ENCODE measurements at regions not wholly inside any gene's neighbourhood (a gene's known extent, or its start where the extent isn't known, plus 50 kb on each side); places are given as distances from the start of the nearest gene placed in this dataset.

DNA sequence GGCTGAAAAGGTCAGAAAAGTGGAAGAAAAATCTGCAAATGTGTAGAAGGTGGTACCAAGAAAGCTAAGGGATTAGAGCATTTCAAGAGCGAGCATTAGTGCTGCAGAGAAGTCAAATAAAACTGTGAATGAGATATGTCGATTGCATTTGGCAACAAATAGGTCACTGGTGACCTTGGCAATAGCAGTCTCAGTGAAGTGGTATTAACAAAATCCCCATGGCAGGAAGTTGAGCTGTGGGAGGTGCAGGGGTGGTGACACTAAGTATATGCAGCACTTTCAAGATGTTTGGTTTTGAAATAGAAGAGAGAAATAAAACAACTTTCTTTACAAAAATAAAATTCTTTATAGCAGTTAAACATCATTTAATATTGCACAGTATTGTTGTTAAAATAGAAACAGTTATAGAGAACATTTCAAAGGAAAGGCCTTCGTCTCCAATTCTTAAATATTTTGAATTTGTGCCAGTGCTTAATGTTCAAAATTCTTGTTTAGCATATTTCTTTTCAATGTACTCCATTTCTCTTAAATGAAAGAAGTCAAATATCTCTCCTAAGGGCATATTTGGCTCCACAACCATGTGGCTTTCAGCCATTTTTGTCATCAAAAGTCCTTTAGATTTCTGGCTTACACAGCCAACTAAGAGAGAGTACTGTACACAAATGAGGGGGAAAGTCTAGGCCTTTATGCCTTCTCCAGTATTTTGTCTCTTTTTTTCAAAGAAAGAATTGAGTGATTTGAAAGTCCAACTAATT is 443.0 kb upstream of the MMADHC start:
- Histone ChIP-seq H2AFZ (ENCODE audit: low read length) (no peak overlapping the region), H3K4me3 (ENCODE audit: low read length) (no peak overlapping the region), H3K27me3 (ENCODE audit: low read length) (no peaks in the 10 kb centered on the region), H3F3A (ENCODE audit: low read length, unreplicated experiment) (peaks cover 1% of the 10 kb centered on the region), H3K36me3 (ENCODE audit: low read depth, low read length) (no peaks in the 10 kb centered on the region), H3K4me1 (ENCODE audit: insufficient read depth, low read length) (peaks cover 34% of the 10 kb centered on the region), H3K27ac (ENCODE audit: low read length) (no peak overlapping the region), H3K4me2 (ENCODE audit: low read length) (no peak overlapping the region), H3K9ac (ENCODE audit: low read length) (no peak overlapping the region), H4K20me1 (ENCODE audit: low read length) (no peaks in the 10 kb centered on the region), H3K9me3 (ENCODE audit: low read length) (no peaks in the 10 kb centered on the region), H3K79me2 (ENCODE audit: low read length) (no peaks in the 10 kb centered on the region), H3K9me2 (replicated peaks; ENCODE audit: low read length) (no peaks in the 10 kb centered on the region)
- BruUV-seq (replicated peaks): no TSS peak
- CTCF ChIA-PET: no interaction called here
- ATAC-seq (no peak), DNase-seq (no peak)
- POLR2A ChIA-PET (ENCODE audit: unreplicated experiment): no interaction called here
- intact Hi-C loops (cut with micrococcal nuclease): no loop called here
- TF ChIP-seq EZH2phosphoT487 (IDR thresholded peaks at IDR 0.05; ENCODE audit: borderline replicate concordance, low read length) (no peak), EZH2 (IDR thresholded peaks at IDR 0.05; ENCODE audit: low read length, unreplicated experiment) (no peak)
- TF ChIP-seq, protein P1, sequence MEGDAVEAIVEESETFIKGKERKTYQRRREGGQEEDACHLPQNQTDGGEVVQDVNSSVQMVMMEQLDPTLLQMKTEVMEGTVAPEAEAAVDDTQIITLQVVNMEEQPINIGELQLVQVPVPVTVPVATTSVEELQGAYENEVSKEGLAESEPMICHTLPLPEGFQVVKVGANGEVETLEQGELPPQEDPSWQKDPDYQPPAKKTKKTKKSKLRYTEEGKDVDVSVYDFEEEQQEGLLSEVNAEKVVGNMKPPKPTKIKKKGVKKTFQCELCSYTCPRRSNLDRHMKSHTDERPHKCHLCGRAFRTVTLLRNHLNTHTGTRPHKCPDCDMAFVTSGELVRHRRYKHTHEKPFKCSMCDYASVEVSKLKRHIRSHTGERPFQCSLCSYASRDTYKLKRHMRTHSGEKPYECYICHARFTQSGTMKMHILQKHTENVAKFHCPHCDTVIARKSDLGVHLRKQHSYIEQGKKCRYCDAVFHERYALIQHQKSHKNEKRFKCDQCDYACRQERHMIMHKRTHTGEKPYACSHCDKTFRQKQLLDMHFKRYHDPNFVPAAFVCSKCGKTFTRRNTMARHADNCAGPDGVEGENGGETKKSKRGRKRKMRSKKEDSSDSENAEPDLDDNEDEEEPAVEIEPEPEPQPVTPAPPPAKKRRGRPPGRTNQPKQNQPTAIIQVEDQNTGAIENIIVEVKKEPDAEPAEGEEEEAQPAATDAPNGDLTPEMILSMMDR (conservative IDR thresholded peaks at IDR 0.05; ENCODE audit: low read depth, low read length): no peak

DNA sequence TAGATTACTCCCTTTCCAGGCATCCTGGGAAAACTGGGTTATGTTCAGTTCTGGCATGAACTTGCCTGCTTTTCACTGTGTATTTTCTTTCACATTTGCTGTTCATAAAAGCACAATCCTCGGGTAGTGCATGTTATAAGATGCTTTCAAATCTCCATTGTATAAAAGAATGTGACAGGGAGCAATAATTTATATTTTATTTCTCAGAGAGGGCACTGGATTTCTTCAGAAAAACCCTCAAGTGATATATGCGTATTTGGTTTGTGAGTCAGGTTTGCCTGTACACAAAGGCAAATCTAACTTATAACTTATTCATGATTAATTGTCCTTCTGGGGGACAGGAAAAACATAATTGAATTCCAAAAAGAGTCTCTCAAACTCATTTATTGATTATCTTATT is 440.7 kb upstream of the MMADHC start:
- ChIA-PET CTCF (no interaction called here), POLR2A (ENCODE audit: unreplicated experiment) (no interaction called here)
- no peaks in the 10 kb centered on the region for H3K27me3 ChIP-seq (ENCODE audit: low read length)
- no peaks in the 10 kb centered on the region for H3K9me2 ChIP-seq (replicated peaks; ENCODE audit: low read length)
- BruUV-seq (replicated peaks): no TSS peak
- H3K9ac ChIP-seq (ENCODE audit: low read length): no peak overlapping the region; the same call in 1 of the 2 replicates
- no peaks in the 10 kb centered on the region for H3K79me2 ChIP-seq (ENCODE audit: low read length)
- peaks cover 3% of the 10 kb centered on the region for H3F3A ChIP-seq (ENCODE audit: low read length, unreplicated experiment)
- H3K4me1 ChIP-seq (ENCODE audit: insufficient read depth, low read length): peaks cover 35% of the 10 kb centered on the region
- H3K4me3 ChIP-seq (ENCODE audit: low read length): 0 out of 2 replicates have a peak overlapping the region, but pooled peaks have one; percentile 16
- H2AFZ ChIP-seq (ENCODE audit: low read length): no peak overlapping the region
- H4K20me1 ChIP-seq (ENCODE audit: low read length): no peaks in the 10 kb centered on the region
- ATAC-seq: peak; percentile 67
- no peaks in the 10 kb centered on the region for H3K9me3 ChIP-seq (ENCODE audit: low read length)
- peak; percentile 61 for DNase-seq
- no peaks in the 10 kb centered on the region for H3K36me3 ChIP-seq (ENCODE audit: low read depth, low read length)
- no peak for TF ChIP-seq EZH2 (IDR thresholded peaks at IDR 0.05; ENCODE audit: low read length, unreplicated experiment)
- TF ChIP-seq, protein P1 (conservative IDR thresholded peaks at IDR 0.05; ENCODE audit: low read depth, low read length): no peak
- no peak for TF ChIP-seq EZH2phosphoT487 (IDR thresholded peaks at IDR 0.05; ENCODE audit: borderline replicate concordance, low read length)
- peak overlapping the region; percentile 71 for H3K4me2 ChIP-seq (ENCODE audit: low read length)
- intact Hi-C loops (cut with micrococcal nuclease): no loop called here
- peak overlapping the region; percentile 52 for H3K27ac ChIP-seq (ENCODE audit: low read length)

DNA sequence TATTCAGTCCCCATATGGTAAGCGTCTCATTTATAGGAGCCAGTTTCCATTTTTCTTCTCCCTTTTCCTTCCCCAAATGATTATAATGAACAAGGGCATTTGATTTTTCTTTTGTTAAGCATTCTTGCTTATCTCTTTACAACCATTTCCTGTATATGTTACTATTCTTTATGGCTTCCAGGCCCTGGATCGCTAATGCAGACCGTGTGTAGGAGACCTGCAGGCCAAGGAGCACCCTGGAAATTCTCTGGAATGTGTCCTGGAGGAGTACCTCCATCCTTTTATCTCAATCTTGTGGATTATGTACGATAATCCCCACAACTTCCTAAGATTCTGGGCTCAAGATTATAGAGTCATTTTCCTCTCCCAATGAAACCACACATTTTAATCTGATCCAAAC is 439.6 kb upstream of the MMADHC start:
- Histone ChIP-seq H3K9ac (ENCODE audit: low read length) (no peak overlapping the region), H3K9me3 (ENCODE audit: low read length) (no peaks in the 10 kb centered on the region), H4K20me1 (ENCODE audit: low read length) (no peaks in the 10 kb centered on the region), H3K4me2 (ENCODE audit: low read length) (peak overlapping the region; percentile 40; the same call in 1 of the 2 replicates), H3K9me2 (replicated peaks; ENCODE audit: low read length) (no peaks in the 10 kb centered on the region), H3K4me3 (ENCODE audit: low read length) (no peak overlapping the region), H3K27ac (ENCODE audit: low read length) (peak overlapping the region; percentile 64), H3K79me2 (ENCODE audit: low read length) (no peaks in the 10 kb centered on the region), H3K4me1 (ENCODE audit: insufficient read depth, low read length) (peaks cover 35% of the 10 kb centered on the region), H3F3A (ENCODE audit: low read length, unreplicated experiment) (peaks cover 3% of the 10 kb centered on the region), H3K27me3 (ENCODE audit: low read length) (no peaks in the 10 kb centered on the region), H2AFZ (ENCODE audit: low read length) (no peak overlapping the region), H3K36me3 (ENCODE audit: low read depth, low read length) (no peaks in the 10 kb centered on the region)
- DNase-seq: no peak
- ChIA-PET CTCF (no interaction called here), POLR2A (ENCODE audit: unreplicated experiment) (no interaction called here)
- intact Hi-C loops (cut with micrococcal nuclease): no loop called here
- no peak for ATAC-seq
- no TSS peak for BruUV-seq (replicated peaks)
- no peak for TF ChIP-seq EZH2phosphoT487 (IDR thresholded peaks at IDR 0.05; ENCODE audit: borderline replicate concordance, low read length)
- TF ChIP-seq EZH2 (IDR thresholded peaks at IDR 0.05; ENCODE audit: low read length, unreplicated experiment): no peak
- TF ChIP-seq, protein P1 (conservative IDR thresholded peaks at IDR 0.05; ENCODE audit: low read depth, low read length): no peak

Data from PC-3 (cell line).